Natural killer cell (primary cell): ENCODE measurements at regions not wholly inside any gene's neighbourhood (a gene's known extent, or its start where the extent isn't known, plus 50 kb on each side); places are given as distances from the start of the nearest gene placed in this dataset.

ENCODE experiments used
- ATAC-seq, 3 donors: fragments of 150-1000 bp in 2 of 3; fragments of 200-7000 bp in 1 of 3; cut with Tn5 transposase; 1 replicate in 1 of 3; 2 replicates in 2 of 3; pipeline ENCODE4 v1.10.0; 2021; ENCODE audit warnings: mild to moderate bottlenecking in 2 of 3, moderate library complexity in 2 of 3
- DNase-seq, 2 donors: peaks; one replicate each; pipeline versions ENCODE4 v3.0.0 to v3.0.0-alpha.2; 2013 to 2021; ENCODE audit warnings: mixed read lengths in 1 of 2
- H3K27ac ChIP-seq: one replicate; pipeline ENCODE4 v1.5.1; 2013; ENCODE audit warnings: mild to moderate bottlenecking, low read length
- H3K27me3 ChIP-seq: one replicate; pipeline ENCODE4 v1.6.1; 2013; ENCODE audit warnings: low read length; ENCODE audit not compliant: control insufficient read depth, insufficient read depth
- H3K36me3 ChIP-seq: one replicate; pipeline ENCODE4 v1.6.1; 2013; ENCODE audit warnings: low read length; ENCODE audit not compliant: control insufficient read depth, insufficient read depth
- H3K4me1 ChIP-seq: one replicate; pipeline ENCODE4 v1.6.1; 2013; ENCODE audit warnings: low read length; ENCODE audit not compliant: control insufficient read depth, insufficient read depth
- H3K4me3 ChIP-seq: one replicate; pipeline ENCODE4 v1.5.1; 2013; ENCODE audit warnings: low read length
- H3K9me3 ChIP-seq: one replicate; pipeline ENCODE4 v1.6.1; 2013; ENCODE audit warnings: low read length; ENCODE audit not compliant: control insufficient read depth, insufficient read depth
- H3K27ac Mint-ChIP-seq, 2 donors: one replicate each; pipeline ENCODE4 v1.8.0; 2022; ENCODE audit warnings: mild to moderate bottlenecking in 2 of 2, mixed read lengths in 2 of 2, moderate library complexity in 1 of 2
- H3K27me3 Mint-ChIP-seq, 2 donors: one replicate each; pipeline ENCODE4 v1.8.0; 2022; ENCODE audit warnings: low read depth in 2 of 2, mixed read lengths in 2 of 2
- H3K36me3 Mint-ChIP-seq: one replicate; pipeline ENCODE4 v1.8.0; 2022; ENCODE audit warnings: mixed read lengths
- H3K4me1 Mint-ChIP-seq, 2 donors: one replicate each; pipeline ENCODE4 v1.8.0; 2022; ENCODE audit warnings: mixed read lengths in 2 of 2
- H3K4me3 Mint-ChIP-seq: one replicate; pipeline ENCODE4 v1.8.0; 2022; ENCODE audit warnings: mild to moderate bottlenecking, moderate library complexity, mixed read lengths
- H3K9me3 Mint-ChIP-seq, 2 donors: one replicate each; pipeline ENCODE4 v1.8.0; 2022; ENCODE audit warnings: mixed read lengths in 2 of 2
- WGBS: methylation state at CpG from one replicate; pipeline ENCODE4 v1.1.7; 2013; ENCODE audit warnings: missing lambda C conversion rate; ENCODE audit not compliant: insufficient coverage; 5-methylcytosine and 5-hydroxymethylcytosine counted together
- intact Hi-C: fragments of 100-400 bp; cut with micrococcal nuclease; formaldehyde crosslinking; loops from one replicate; pipeline ENCODE4 v1.14.2; 2022
- TF ChIP-seq, protein P1 (sequence below): fragments of 200-600 bp; IDR thresholded peaks from one replicate; pipeline ENCODE4 v1.8.0; 2022; ENCODE audit warnings: antibody characterized with exemption

DNA sequence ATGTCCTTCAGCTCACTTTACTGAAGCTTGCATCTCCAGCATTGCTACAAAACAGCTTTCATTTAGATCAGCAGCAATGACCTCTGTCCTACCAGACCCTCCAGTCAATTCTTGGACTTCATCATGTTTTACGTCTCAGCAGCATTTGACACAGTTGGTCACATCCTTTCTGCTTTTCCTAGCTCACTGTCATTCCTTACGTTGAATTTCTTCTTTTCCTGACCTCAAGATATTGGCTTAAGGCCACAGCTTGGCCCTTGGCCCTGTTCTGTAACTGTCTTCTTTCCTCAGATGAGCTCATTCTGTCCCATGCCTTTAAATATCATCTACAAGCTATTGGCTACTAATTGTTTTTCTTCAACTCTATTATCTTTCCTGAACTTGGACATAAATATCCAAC lies 576.2 kb upstream of the KCNMB2 start:
- H3K4me3 ChIP-seq: no peak overlapping the region
- H3K9me3 ChIP-seq: no peaks in the 10 kb centered on the region
- H3K36me3 ChIP-seq: no peaks in the 10 kb centered on the region
- Mint-ChIP-seq H3K4me1 (no peaks in the 10 kb centered on the region), H3K27ac (no peak overlapping the region), H3K9me3 (no peaks in the 10 kb centered on the region), H3K4me3 (no peak overlapping the region), H3K36me3 (no peaks in the 10 kb centered on the region), H3K27me3 (no peaks in the 10 kb centered on the region)
- no peak for ATAC-seq
- H3K27me3 ChIP-seq: no peaks in the 10 kb centered on the region
- no peak overlapping the region for H3K27ac ChIP-seq
- intact Hi-C loops: no loop called here
- no peaks in the 10 kb centered on the region for H3K4me1 ChIP-seq
- no peak for DNase-seq
- WGBS: 87% methylated on average over 2 of the region's 2 CpGs
- TF ChIP-seq, protein P1, sequence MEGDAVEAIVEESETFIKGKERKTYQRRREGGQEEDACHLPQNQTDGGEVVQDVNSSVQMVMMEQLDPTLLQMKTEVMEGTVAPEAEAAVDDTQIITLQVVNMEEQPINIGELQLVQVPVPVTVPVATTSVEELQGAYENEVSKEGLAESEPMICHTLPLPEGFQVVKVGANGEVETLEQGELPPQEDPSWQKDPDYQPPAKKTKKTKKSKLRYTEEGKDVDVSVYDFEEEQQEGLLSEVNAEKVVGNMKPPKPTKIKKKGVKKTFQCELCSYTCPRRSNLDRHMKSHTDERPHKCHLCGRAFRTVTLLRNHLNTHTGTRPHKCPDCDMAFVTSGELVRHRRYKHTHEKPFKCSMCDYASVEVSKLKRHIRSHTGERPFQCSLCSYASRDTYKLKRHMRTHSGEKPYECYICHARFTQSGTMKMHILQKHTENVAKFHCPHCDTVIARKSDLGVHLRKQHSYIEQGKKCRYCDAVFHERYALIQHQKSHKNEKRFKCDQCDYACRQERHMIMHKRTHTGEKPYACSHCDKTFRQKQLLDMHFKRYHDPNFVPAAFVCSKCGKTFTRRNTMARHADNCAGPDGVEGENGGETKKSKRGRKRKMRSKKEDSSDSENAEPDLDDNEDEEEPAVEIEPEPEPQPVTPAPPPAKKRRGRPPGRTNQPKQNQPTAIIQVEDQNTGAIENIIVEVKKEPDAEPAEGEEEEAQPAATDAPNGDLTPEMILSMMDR: no peak

DNA sequence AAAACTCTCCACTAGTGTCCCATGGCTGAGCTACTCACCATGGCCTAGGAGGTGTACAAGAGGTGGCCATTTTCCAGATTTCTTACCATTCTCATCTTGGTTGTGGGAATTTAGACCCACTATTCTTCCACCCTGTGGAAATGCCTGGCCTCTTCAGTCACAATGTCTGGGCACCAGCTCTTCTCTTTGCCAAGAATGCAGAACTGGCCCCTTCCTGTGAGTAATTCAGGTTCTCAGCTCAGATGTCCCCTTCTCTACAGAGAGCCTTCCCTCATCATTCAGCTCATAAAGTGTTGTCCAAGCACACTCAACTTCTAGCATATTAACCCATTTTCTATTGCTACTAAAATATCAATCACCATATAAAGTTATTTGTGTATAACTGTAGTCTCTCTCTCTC lies 575.5 kb upstream of the KCNMB2 start:
- no peaks in the 10 kb centered on the region for H3K9me3 Mint-ChIP-seq
- intact Hi-C loops: no loop called here
- DNase-seq (no peak), ATAC-seq (no peak)
- TF ChIP-seq, protein P1: no peak
- no peaks in the 10 kb centered on the region for H3K4me1 Mint-ChIP-seq
- H3K27ac Mint-ChIP-seq: no peak overlapping the region
- H3K36me3 Mint-ChIP-seq: no peaks in the 10 kb centered on the region
- Histone ChIP-seq H3K4me1 (no peaks in the 10 kb centered on the region), H3K27me3 (no peaks in the 10 kb centered on the region), H3K27ac (no peak overlapping the region), H3K9me3 (no peaks in the 10 kb centered on the region), H3K36me3 (no peaks in the 10 kb centered on the region), H3K4me3 (no peak overlapping the region)
- H3K4me3 Mint-ChIP-seq: no peak overlapping the region
- no peaks in the 10 kb centered on the region for H3K27me3 Mint-ChIP-seq

DNA sequence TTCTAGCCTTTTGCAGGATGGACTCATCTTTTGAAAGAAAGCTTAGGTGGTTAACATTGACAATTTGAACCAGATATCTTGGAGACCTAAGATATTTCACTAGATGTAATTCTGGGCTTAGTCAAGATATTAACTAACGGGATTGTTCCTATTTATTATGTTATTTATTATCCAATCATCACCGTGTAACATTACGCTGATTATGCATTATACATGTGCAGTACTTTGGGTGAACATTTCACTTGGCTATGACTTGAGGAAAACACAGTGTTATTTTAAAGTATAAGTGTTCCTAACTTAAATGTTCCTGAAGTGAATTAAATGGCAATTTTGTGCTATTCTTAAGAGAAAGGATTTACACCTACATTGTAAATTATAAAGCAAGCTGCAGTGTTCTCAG lies 574.5 kb upstream of the KCNMB2 start:
- Histone ChIP-seq H3K27ac (no peak overlapping the region), H3K4me3 (no peak overlapping the region), H3K27me3 (no peaks in the 10 kb centered on the region), H3K4me1 (no peaks in the 10 kb centered on the region), H3K9me3 (no peaks in the 10 kb centered on the region), H3K36me3 (no peaks in the 10 kb centered on the region)
- no peaks in the 10 kb centered on the region for H3K9me3 Mint-ChIP-seq
- no peaks in the 10 kb centered on the region for H3K4me1 Mint-ChIP-seq
- H3K36me3 Mint-ChIP-seq: no peaks in the 10 kb centered on the region
- ATAC-seq (no peak), DNase-seq (no peak)
- no peak overlapping the region for H3K27ac Mint-ChIP-seq
- no CpG with 5 or more reads among the region's 3 CpGs for WGBS
- intact Hi-C loops: no loop called here
- no peaks in the 10 kb centered on the region for H3K27me3 Mint-ChIP-seq
- no peak overlapping the region for H3K4me3 Mint-ChIP-seq
- TF ChIP-seq, protein P1: no peak

DNA sequence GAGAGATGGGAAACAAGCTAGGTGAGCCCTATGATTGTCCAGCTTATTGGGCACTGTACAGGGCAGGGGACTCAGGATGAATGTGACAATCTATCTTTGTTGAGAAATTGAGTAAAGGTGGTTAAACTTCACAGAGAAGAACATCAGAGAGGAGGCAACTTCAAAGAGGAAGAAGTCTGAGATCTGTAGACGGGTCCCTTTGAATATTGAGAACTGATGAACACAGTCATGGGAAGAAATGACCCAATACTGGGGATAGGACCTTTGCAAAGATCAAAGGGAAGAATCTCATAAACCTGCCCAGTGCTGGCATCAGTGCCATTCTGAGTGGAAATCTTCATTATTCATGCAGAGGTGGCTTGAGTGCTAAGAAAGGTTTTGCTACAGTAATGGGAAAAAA lies 569.7 kb upstream of the KCNMB2 start:
- H3K4me1 Mint-ChIP-seq: no peaks in the 10 kb centered on the region
- H3K36me3 ChIP-seq: no peaks in the 10 kb centered on the region
- no peaks in the 10 kb centered on the region for H3K27me3 Mint-ChIP-seq
- H3K36me3 Mint-ChIP-seq: no peaks in the 10 kb centered on the region
- DNase-seq (no peak), ATAC-seq (no peak)
- no peak overlapping the region for H3K4me3 ChIP-seq
- no peak overlapping the region for H3K4me3 Mint-ChIP-seq
- TF ChIP-seq, protein P1: no peak
- intact Hi-C loops: no loop called here
- no peak overlapping the region for H3K27ac ChIP-seq
- WGBS: 73% methylated on average over 1 of the region's 1 CpG
- H3K4me1 ChIP-seq: no peaks in the 10 kb centered on the region
- H3K27ac Mint-ChIP-seq: no peak overlapping the region
- H3K9me3 Mint-ChIP-seq: no peaks in the 10 kb centered on the region
- no peaks in the 10 kb centered on the region for H3K27me3 ChIP-seq
- H3K9me3 ChIP-seq: no peaks in the 10 kb centered on the region
